ENCODE measurements at regions not wholly inside any gene's neighbourhood (a gene's known extent, or its start where the extent isn't known, plus 50 kb on each side); places are given as distances from the start of the nearest gene placed in this dataset.

- H3K27me3 Mint-ChIP-seq: no peaks in the 10 kb centered on the region
- no peak overlapping the region for H3K27ac Mint-ChIP-seq
- no peaks in the 10 kb centered on the region for H3K36me3 Mint-ChIP-seq
- no peaks in the 10 kb centered on the region for H3K4me1 Mint-ChIP-seq
- no peak overlapping the region for H3K4me3 Mint-ChIP-seq
- H3K9me3 Mint-ChIP-seq: no peaks in the 10 kb centered on the region
Measured at GRCh38 chr5:74126294-74126693, 500.3 kb downstream of the ARHGEF28 start.

- Mint-ChIP-seq H3K4me3 (no peak overlapping the region), H3K27me3 (no peaks in the 10 kb centered on the region), H3K9me3 (no peaks in the 10 kb centered on the region), H3K4me1 (no peaks in the 10 kb centered on the region), H3K36me3 (no peaks in the 10 kb centered on the region), H3K27ac (no peak overlapping the region)
Measured at GRCh38 chr5:74124826-74125225, 498.8 kb downstream of the ARHGEF28 start.

GRCh38 chr5:74123929-74124328 lies 497.9 kb downstream of the ARHGEF28 start:
- Mint-ChIP-seq H3K27me3 (no peaks in the 10 kb centered on the region), H3K4me1 (no peaks in the 10 kb centered on the region), H3K36me3 (no peaks in the 10 kb centered on the region), H3K9me3 (no peaks in the 10 kb centered on the region), H3K4me3 (no peak overlapping the region), H3K27ac (no peak overlapping the region)

GRCh38 chr5:74122979-74123590 lies 497.1 kb downstream of the ARHGEF28 start:
- Mint-ChIP-seq H3K27ac (no peak overlapping the region), H3K4me3 (no peak overlapping the region), H3K4me1 (no peaks in the 10 kb centered on the region), H3K36me3 (no peaks in the 10 kb centered on the region), H3K9me3 (no peaks in the 10 kb centered on the region), H3K27me3 (no peaks in the 10 kb centered on the region)

GRCh38 chr5:74122175-74122574 lies 496.2 kb downstream of the ARHGEF28 start:
- H3K27ac Mint-ChIP-seq: no peak overlapping the region
- H3K4me1 Mint-ChIP-seq: no peaks in the 10 kb centered on the region
- H3K4me3 Mint-ChIP-seq: no peak overlapping the region
- H3K36me3 Mint-ChIP-seq: no peaks in the 10 kb centered on the region
- H3K27me3 Mint-ChIP-seq: no peaks in the 10 kb centered on the region
- no peaks in the 10 kb centered on the region for H3K9me3 Mint-ChIP-seq

- H3K4me1 Mint-ChIP-seq: no peaks in the 10 kb centered on the region
Measured at GRCh38 chr5:74120585-74120984, 494.6 kb downstream of the ARHGEF28 start.

GRCh38 chr5:74118071-74118470 lies 492.1 kb downstream of the ARHGEF28 start:
- Mint-ChIP-seq H3K4me1 (no peaks in the 10 kb centered on the region), H3K9me3 (no peaks in the 10 kb centered on the region), H3K4me3 (no peak overlapping the region), H3K36me3 (no peaks in the 10 kb centered on the region), H3K27me3 (peaks cover 2% of the 10 kb centered on the region), H3K27ac (no peak overlapping the region)

More at GRCh38 chr5:74120585-74120984, 494.6 kb downstream of the ARHGEF28 start:
- Mint-ChIP-seq H3K27me3 (peaks cover under 1% of the 10 kb centered on the region), H3K9me3 (no peaks in the 10 kb centered on the region), H3K36me3 (no peaks in the 10 kb centered on the region), H3K4me3 (no peak overlapping the region), H3K27ac (no peak overlapping the region)

GRCh38 chr5:74116984-74117383 lies 491.0 kb downstream of the ARHGEF28 start:
- Mint-ChIP-seq H3K27me3 (peaks cover 4% of the 10 kb centered on the region), H3K4me3 (no peak overlapping the region), H3K9me3 (no peaks in the 10 kb centered on the region), H3K27ac (no peak overlapping the region), H3K36me3 (no peaks in the 10 kb centered on the region), H3K4me1 (no peaks in the 10 kb centered on the region)

- Mint-ChIP-seq H3K27ac (no peak overlapping the region), H3K27me3 (peaks cover 9% of the 10 kb centered on the region)
Measured at GRCh38 chr5:74116266-74116665, 490.3 kb downstream of the ARHGEF28 start.

GRCh38 chr5:74113927-74114326 lies 487.9 kb downstream of the ARHGEF28 start:
- no peaks in the 10 kb centered on the region for H3K9me3 Mint-ChIP-seq
- H3K4me1 Mint-ChIP-seq: no peaks in the 10 kb centered on the region
- peaks cover 10% of the 10 kb centered on the region for H3K27me3 Mint-ChIP-seq
- no peak overlapping the region for H3K27ac Mint-ChIP-seq
- no peaks in the 10 kb centered on the region for H3K36me3 Mint-ChIP-seq
- H3K4me3 Mint-ChIP-seq: no peak overlapping the region

More at GRCh38 chr5:74116266-74116665, 490.3 kb downstream of the ARHGEF28 start:
- Mint-ChIP-seq H3K36me3 (no peaks in the 10 kb centered on the region), H3K9me3 (no peaks in the 10 kb centered on the region), H3K4me1 (no peaks in the 10 kb centered on the region), H3K4me3 (no peak overlapping the region)

GRCh38 chr5:74113196-74113540 lies 487.2 kb downstream of the ARHGEF28 start:
- Mint-ChIP-seq H3K36me3 (no peaks in the 10 kb centered on the region), H3K4me3 (no peak overlapping the region), H3K27me3 (peaks cover 10% of the 10 kb centered on the region), H3K27ac (no peak overlapping the region), H3K4me1 (no peaks in the 10 kb centered on the region), H3K9me3 (no peaks in the 10 kb centered on the region)

- H3K4me1 Mint-ChIP-seq: no peaks in the 10 kb centered on the region
- H3K9me3 Mint-ChIP-seq: no peaks in the 10 kb centered on the region
- H3K4me3 Mint-ChIP-seq: no peak overlapping the region
- no peaks in the 10 kb centered on the region for H3K36me3 Mint-ChIP-seq
- H3K27me3 Mint-ChIP-seq: peaks cover 11% of the 10 kb centered on the region
- H3K27ac Mint-ChIP-seq: no peak overlapping the region
Measured at GRCh38 chr5:74112372-74113195, 486.6 kb downstream of the ARHGEF28 start.

- Mint-ChIP-seq H3K4me1 (no peaks in the 10 kb centered on the region), H3K9me3 (no peaks in the 10 kb centered on the region), H3K4me3 (no peak overlapping the region), H3K27me3 (peaks cover 13% of the 10 kb centered on the region), H3K36me3 (no peaks in the 10 kb centered on the region), H3K27ac (no peak overlapping the region)
Measured at GRCh38 chr5:74111764-74112163, 485.8 kb downstream of the ARHGEF28 start.

- Mint-ChIP-seq H3K27me3 (peaks cover 11% of the 10 kb centered on the region), H3K36me3 (no peaks in the 10 kb centered on the region), H3K27ac (no peak overlapping the region), H3K9me3 (no peaks in the 10 kb centered on the region), H3K4me3 (no peak overlapping the region), H3K4me1 (no peaks in the 10 kb centered on the region)
Measured at GRCh38 chr5:74109344-74109743, 483.3 kb downstream of the ARHGEF28 start.

- H3K9me3 Mint-ChIP-seq: no peaks in the 10 kb centered on the region
- H3K4me3 Mint-ChIP-seq: no peak overlapping the region
- peaks cover 14% of the 10 kb centered on the region for H3K27me3 Mint-ChIP-seq
- no peaks in the 10 kb centered on the region for H3K36me3 Mint-ChIP-seq
- no peaks in the 10 kb centered on the region for H3K4me1 Mint-ChIP-seq
- H3K27ac Mint-ChIP-seq: no peak overlapping the region
Measured at GRCh38 chr5:74107899-74108298, 481.9 kb downstream of the ARHGEF28 start.

GRCh38 chr5:74105126-74105780 lies 479.3 kb downstream of the ARHGEF28 start:
- H3K9me3 Mint-ChIP-seq: no peaks in the 10 kb centered on the region
- H3K27ac Mint-ChIP-seq: no peak overlapping the region
- H3K36me3 Mint-ChIP-seq: no peaks in the 10 kb centered on the region
- H3K4me1 Mint-ChIP-seq: no peaks in the 10 kb centered on the region
- peaks cover 8% of the 10 kb centered on the region for H3K27me3 Mint-ChIP-seq
- H3K4me3 Mint-ChIP-seq: no peak overlapping the region
